NT2/D1 (cell line): ENCODE measurements at regions not wholly inside any gene's neighbourhood (a gene's known extent, or its start where the extent isn't known, plus 50 kb on each side); places are given as distances from the start of the nearest gene placed in this dataset.
"Not testable (repeated sequence)": the region's sequence is repeated elsewhere in the genome, so short reads cannot be mapped to it uniquely, and the experiment has no call there.

ENCODE experiments used
- DNase-seq: peaks from one replicate; pipeline ENCODE4 v3.0.0-alpha.2; 2011; ENCODE audit warnings: low read depth, low spot score
- H3K27me3 ChIP-seq: 2 replicates; pipeline ENCODE4 v1.6.0; 2011; ENCODE audit warnings: mild to moderate bottlenecking; ENCODE audit not compliant: insufficient read length, insufficient read depth
- H3K36me3 ChIP-seq: 2 replicates; pipeline ENCODE4 v1.6.1; 2011; ENCODE audit warnings: mild to moderate bottlenecking, low read length, mixed read lengths; ENCODE audit not compliant: insufficient read depth, insufficient read length
- H3K4me1 ChIP-seq: 2 replicates; pipeline ENCODE4 v1.5.1; 2011; ENCODE audit not compliant: insufficient read depth, insufficient read length
- H3K4me3 ChIP-seq: 2 replicates; pipeline ENCODE4 v1.5.1; 2011; ENCODE audit warnings: low read depth; ENCODE audit not compliant: insufficient read length
- H3K9ac ChIP-seq: 2 replicates; pipeline ENCODE4 v1.6.0; 2011; ENCODE audit warnings: low read depth; ENCODE audit not compliant: insufficient read length
- H3K9me3 ChIP-seq: 2 replicates; pipeline ENCODE4 v1.5.1; 2011; ENCODE audit warnings: mild to moderate bottlenecking, low read length; ENCODE audit not compliant: insufficient read depth
- SUZ12 ChIP-seq: IDR thresholded peaks from 2 replicates; pipeline ENCODE4 v1.6.1; 2011; ENCODE audit not compliant: insufficient read length, insufficient read depth; ENCODE audit errors: extremely low read depth
- YY1 ChIP-seq: IDR thresholded peaks from 2 replicates; pipeline ENCODE4 v1.6.1; 2011; ENCODE audit not compliant: insufficient read length, insufficient read depth
- ZNF274 ChIP-seq: IDR thresholded peaks from 2 replicates; pipeline ENCODE4 v1.6.1; 2011; ENCODE audit warnings: mild to moderate bottlenecking, low read depth, low read length

- no peak for DNase-seq
- Histone ChIP-seq H3K36me3 (no peaks in the 10 kb centered on the region), H3K9me3 (0 out of 2 replicates have a peak, but pooled peaks cover 2% of the 10 kb centered on the region), H3K4me1 (no peaks in the 10 kb centered on the region), H3K27me3 (no peaks in the 10 kb centered on the region), H3K4me3 (no peak overlapping the region), H3K9ac (no peak overlapping the region)
- TF ChIP-seq ZNF274 (no peak), SUZ12 (no peak), YY1 (no peak)
Observed at GRCh38 chr3:73827204-73827603, 202.5 kb upstream of the PDZRN3 start.

GRCh38 chr3:73820896-73821295 is 196.2 kb upstream of the PDZRN3 start:
- H3K4me1 ChIP-seq, DNase-seq, H3K9ac ChIP-seq, H3K27me3 ChIP-seq, H3K4me3 ChIP-seq, H3K36me3 ChIP-seq: not testable (repeated sequence)
- peaks cover 21% of the 10 kb centered on the region for H3K9me3 ChIP-seq

- TF ChIP-seq SUZ12 (no peak), ZNF274 (no peak), YY1 (no peak)
Observed at GRCh38 chr3:73820431-73820830, 195.7 kb upstream of the PDZRN3 start.

GRCh38 chr3:73815966-73816365 is 191.2 kb upstream of the PDZRN3 start:
- Histone ChIP-seq H3K36me3 (no peaks in the 10 kb centered on the region), H3K9me3 (peaks cover 6% of the 10 kb centered on the region), H3K4me3 (no peak overlapping the region), H3K27me3 (no peaks in the 10 kb centered on the region), H3K9ac (no peak overlapping the region), H3K4me1 (no peaks in the 10 kb centered on the region)
- no peak for TF ChIP-seq YY1
- no peak for TF ChIP-seq ZNF274
- no peak for TF ChIP-seq SUZ12
- no peak for DNase-seq

More at GRCh38 chr3:73820431-73820830, 195.7 kb upstream of the PDZRN3 start:
- no peaks in the 10 kb centered on the region for H3K36me3 ChIP-seq
- no peak overlapping the region for H3K4me3 ChIP-seq
- no peak for DNase-seq
- no peaks in the 10 kb centered on the region for H3K4me1 ChIP-seq
- H3K9ac ChIP-seq: no peak overlapping the region
- no peaks in the 10 kb centered on the region for H3K27me3 ChIP-seq
- peaks cover 21% of the 10 kb centered on the region for H3K9me3 ChIP-seq

DNA sequence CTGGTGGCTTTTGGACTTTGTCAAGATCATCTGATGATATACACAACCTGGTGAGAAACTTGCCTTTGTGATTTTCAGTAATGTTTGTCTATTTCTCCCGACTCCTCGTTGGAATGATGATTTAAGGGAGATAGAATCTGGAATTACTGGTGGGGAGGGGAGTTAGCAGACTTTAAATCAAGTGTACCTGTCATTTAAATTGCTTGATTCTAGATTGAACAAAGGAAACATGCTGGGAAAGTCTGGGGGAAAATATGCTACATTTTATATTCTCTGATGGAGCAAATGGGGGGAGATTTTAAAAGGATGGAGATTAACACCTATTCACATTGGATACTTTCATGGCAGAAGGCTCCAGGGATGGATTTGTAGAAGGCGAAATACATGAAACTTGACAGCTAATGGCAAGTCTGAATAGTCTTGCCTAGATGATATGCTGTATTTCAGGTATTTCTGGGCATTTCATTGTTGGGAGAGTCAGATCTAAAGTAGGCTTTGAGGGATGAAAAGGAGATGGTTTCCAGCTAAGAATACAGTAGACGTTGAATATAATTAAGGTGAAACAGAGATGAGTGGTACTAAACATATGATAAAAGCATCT is 189.1 kb upstream of the PDZRN3 start:
- DNase-seq: no peak
- H3K36me3 ChIP-seq: no peaks in the 10 kb centered on the region
- H3K9me3 ChIP-seq: no peaks in the 10 kb centered on the region

GRCh38 chr3:73813291-73813690 is 188.6 kb upstream of the PDZRN3 start:
- H3K9me3 ChIP-seq: no peaks in the 10 kb centered on the region
- TF ChIP-seq YY1 (no peak), SUZ12 (no peak), ZNF274 (no peak)
- no peak overlapping the region for H3K9ac ChIP-seq
- H3K4me1 ChIP-seq: no peaks in the 10 kb centered on the region
- H3K36me3 ChIP-seq: no peaks in the 10 kb centered on the region
- H3K4me3 ChIP-seq: no peak overlapping the region
- no peaks in the 10 kb centered on the region for H3K27me3 ChIP-seq
- no peak for DNase-seq

More for the DNA sequence above, 189.1 kb upstream of the PDZRN3 start:
- no peaks in the 10 kb centered on the region for H3K27me3 ChIP-seq
- H3K4me3 ChIP-seq: no peak overlapping the region
- H3K4me1 ChIP-seq: no peaks in the 10 kb centered on the region
- H3K9ac ChIP-seq: no peak overlapping the region
- no peak for TF ChIP-seq SUZ12
- TF ChIP-seq YY1: no peak
- TF ChIP-seq ZNF274: no peak

DNA sequence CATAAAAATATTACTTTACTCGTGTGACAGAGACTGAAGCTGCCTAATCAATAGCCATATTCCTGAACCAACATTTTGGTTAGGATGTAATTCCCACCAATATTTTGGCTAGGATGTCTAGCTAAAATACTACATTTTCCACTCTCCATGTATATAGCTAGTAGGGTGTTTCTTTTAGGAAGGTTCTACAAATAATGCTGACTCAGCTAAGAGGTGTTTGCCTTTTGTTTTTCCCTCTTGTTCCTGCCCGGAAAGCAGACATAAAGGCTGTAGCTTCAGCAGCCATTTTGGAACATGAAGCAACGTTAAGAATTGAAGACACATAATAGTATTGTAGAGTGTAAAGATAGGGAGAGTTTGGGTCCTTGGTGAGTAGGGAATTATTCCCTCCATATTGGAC is 187.3 kb upstream of the PDZRN3 start:
- DNase-seq: no peak
- no peaks in the 10 kb centered on the region for H3K9me3 ChIP-seq
- TF ChIP-seq ZNF274: no peak
- TF ChIP-seq YY1: no peak
- TF ChIP-seq SUZ12: no peak
- no peaks in the 10 kb centered on the region for H3K36me3 ChIP-seq
- no peaks in the 10 kb centered on the region for H3K27me3 ChIP-seq
- no peaks in the 10 kb centered on the region for H3K4me1 ChIP-seq
- H3K4me3 ChIP-seq: no peak overlapping the region
- H3K9ac ChIP-seq: no peak overlapping the region

- TF ChIP-seq YY1: no peak
- TF ChIP-seq SUZ12: no peak
- DNase-seq: no peak
- Histone ChIP-seq H3K27me3 (no peaks in the 10 kb centered on the region), H3K9ac (no peak overlapping the region), H3K9me3 (no peaks in the 10 kb centered on the region; the same call in 1 of the 2 replicates), H3K36me3 (no peaks in the 10 kb centered on the region), H3K4me3 (no peak overlapping the region), H3K4me1 (no peaks in the 10 kb centered on the region)
Observed at GRCh38 chr3:73808862-73809509, 184.2 kb upstream of the PDZRN3 start.
